OCI-LY3 (cell line): ENCODE measurements at regions not wholly inside any gene's neighbourhood (a gene's known extent, or its start where the extent isn't known, plus 50 kb on each side); places are given as distances from the start of the nearest gene placed in this dataset.

ENCODE experiments used
- H2AFZ ChIP-seq: fragments of 200-600, 300-600 bp; shearing (Covaris generic); 2 replicates; pipeline ENCODE4 v1.6.0; 2014; ENCODE audit warnings: antibody characterized with exemption, low read depth, low read length
- H3K27ac ChIP-seq: fragments of 200-600, 300-600 bp; sonication (generic); 2 replicates; pipeline ENCODE4 v1.5.1; 2014; ENCODE audit warnings: mild to moderate bottlenecking, low read length, moderate library complexity, mixed read lengths
- H3K27me3 ChIP-seq: fragments of 200-600, 300-600 bp; sonication (generic); 2 replicates; pipeline ENCODE4 v1.6.1; 2014; ENCODE audit warnings: low read depth, low read length, mixed read lengths
- H3K36me3 ChIP-seq: fragments of 200-600, 300-600 bp; sonication (generic); replicated peaks from 2 replicates; pipeline ENCODE3; 2014; ENCODE audit warnings: low read depth, low read length, mixed read lengths
- H3K4me1 ChIP-seq: fragments of 300-600, 200-600 bp; sonication (generic); 2 replicates; pipeline ENCODE4 v1.6.1; 2014; ENCODE audit warnings: low read length, mixed read lengths
- H3K4me2 ChIP-seq: fragments of 200-600, 300-600 bp; sonication (generic); 2 replicates; pipeline ENCODE4 v1.6.1; 2014; ENCODE audit warnings: low read length, mixed read lengths
- H3K4me3 ChIP-seq: fragments of 300-600, 200-600 bp; sonication (generic); 2 replicates; pipeline ENCODE4 v1.5.1; 2014; ENCODE audit warnings: antibody characterized with exemption, mild to moderate bottlenecking, low read length, moderate library complexity
- H3K79me2 ChIP-seq: fragments of 300-600, 200-600 bp; shearing (Covaris generic); 2 replicates; pipeline ENCODE4 v1.6.1; 2014; ENCODE audit warnings: mild to moderate bottlenecking, low read length, mixed read lengths
- H3K9ac ChIP-seq: fragments of 300-600, 200-600 bp; shearing (Covaris generic); 2 replicates; pipeline ENCODE4 v1.6.0; 2014; ENCODE audit warnings: mild to moderate bottlenecking, low read length, moderate library complexity
- H3K9me3 ChIP-seq: fragments of 200-600, 300-600 bp; shearing (Covaris generic); 2 replicates; pipeline ENCODE4 v1.6.1; 2014; ENCODE audit warnings: low read length, mixed read lengths; ENCODE audit not compliant: insufficient read depth
- H4K20me1 ChIP-seq: fragments of 200-600, 300-600 bp; sonication (generic); 2 replicates; pipeline ENCODE4 v1.6.1; 2016; ENCODE audit warnings: low read length, mixed read lengths; ENCODE audit not compliant: insufficient read depth
- CTCF ChIP-seq: fragments of 200-600, 300-600 bp; sonication (generic); IDR thresholded peaks from 2 replicates; pipeline ENCODE4 v1.5.1; 2014; ENCODE audit warnings: antibody characterized with exemption, low read length, low read depth
- EZH2phosphoT487 ChIP-seq: fragments of 200-600 bp; shearing (Covaris generic); IDR thresholded peaks from 2 replicates; pipeline ENCODE4 v1.6.1; 2018; ENCODE audit warnings: antibody characterized with exemption, mixed run types, low read depth

DNA sequence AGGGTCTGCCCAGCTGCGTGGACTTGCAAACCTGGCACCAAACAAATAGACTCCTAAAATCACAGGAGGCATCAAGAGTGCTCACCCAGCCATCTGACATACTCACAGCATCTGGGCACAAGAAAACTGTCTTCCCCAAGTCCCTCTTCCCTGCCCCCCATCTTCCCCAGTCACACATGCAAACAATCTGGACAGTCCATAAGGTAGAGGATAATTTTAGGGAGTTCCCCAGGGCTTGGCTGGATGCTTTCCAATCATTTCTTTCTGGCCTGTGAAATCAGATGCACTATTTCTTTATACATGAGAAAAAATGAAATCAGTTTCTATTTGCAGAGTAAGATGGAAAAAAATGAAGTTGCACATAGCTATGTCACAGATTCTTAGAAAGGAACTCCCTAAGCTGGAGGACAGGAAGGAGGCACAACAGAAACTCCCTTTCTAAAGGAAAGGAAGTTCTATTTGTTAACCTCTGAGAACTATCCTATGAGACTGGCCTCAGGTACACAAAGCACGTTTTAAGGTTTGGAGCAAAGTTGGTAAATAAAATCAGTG is 342.3 kb downstream of the HNRNPD start:
- no peak overlapping the region for H3K4me3 ChIP-seq
- H3K36me3 ChIP-seq = no peaks in the 10 kb centered on the region
- H3K9me3 ChIP-seq = no peaks in the 10 kb centered on the region
- TF ChIP-seq CTCF (no peak), EZH2phosphoT487 (no peak)
- no peak overlapping the region for H2AFZ ChIP-seq
- H3K79me2 ChIP-seq = no peaks in the 10 kb centered on the region
- H4K20me1 ChIP-seq = no peaks in the 10 kb centered on the region
- H3K9ac ChIP-seq = no peak overlapping the region
- peaks cover 17% of the 10 kb centered on the region; the same call in 1 of the 2 replicates for H3K27me3 ChIP-seq
- no peak overlapping the region for H3K4me2 ChIP-seq
- H3K4me1 ChIP-seq = no peaks in the 10 kb centered on the region
- no peak overlapping the region for H3K27ac ChIP-seq

GRCh38 chr4:82017680-82018079 is 356.1 kb downstream of the HNRNPD start:
- TF ChIP-seq CTCF (no peak), EZH2phosphoT487 (no peak)
- Histone ChIP-seq H3K27me3 (no peaks in the 10 kb centered on the region), H3K4me2 (no peak overlapping the region), H3K27ac (no peak overlapping the region), H3K36me3 (no peaks in the 10 kb centered on the region), H3K4me1 (no peaks in the 10 kb centered on the region), H3K9ac (no peak overlapping the region), H2AFZ (no peak overlapping the region), H3K4me3 (no peak overlapping the region), H4K20me1 (no peaks in the 10 kb centered on the region), H3K79me2 (no peaks in the 10 kb centered on the region), H3K9me3 (no peaks in the 10 kb centered on the region)

DNA sequence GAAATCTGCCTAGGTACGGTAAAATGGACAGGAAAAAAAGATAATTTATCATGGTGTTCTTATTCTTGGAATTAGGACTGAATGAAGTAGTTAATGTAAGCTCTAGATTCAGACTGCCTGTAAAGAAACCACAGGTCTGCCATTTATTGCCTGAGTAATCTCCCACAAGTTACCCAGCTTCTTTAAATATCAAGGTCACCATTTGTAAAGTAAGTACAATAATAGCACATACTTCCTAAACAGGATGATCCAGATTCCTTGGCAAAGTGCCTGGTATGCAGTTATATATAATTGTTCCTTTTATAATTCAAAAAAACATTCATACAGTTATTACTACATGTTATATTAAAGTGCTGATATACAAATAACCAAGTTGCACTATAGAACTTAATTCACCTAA is 368.6 kb downstream of the HNRNPD start:
- no peaks in the 10 kb centered on the region for H3K79me2 ChIP-seq
- no peaks in the 10 kb centered on the region for H4K20me1 ChIP-seq
- no peak for TF ChIP-seq EZH2phosphoT487
- TF ChIP-seq CTCF = no peak
- no peaks in the 10 kb centered on the region for H3K9me3 ChIP-seq
- no peak overlapping the region for H3K9ac ChIP-seq
- no peaks in the 10 kb centered on the region for H3K36me3 ChIP-seq
- peaks cover 8% of the 10 kb centered on the region; the same call in 1 of the 2 replicates for H3K27me3 ChIP-seq
- H3K4me2 ChIP-seq = no peak overlapping the region
- H2AFZ ChIP-seq = no peak overlapping the region
- no peaks in the 10 kb centered on the region for H3K4me1 ChIP-seq
- H3K27ac ChIP-seq = no peak overlapping the region
- no peak overlapping the region for H3K4me3 ChIP-seq

DNA sequence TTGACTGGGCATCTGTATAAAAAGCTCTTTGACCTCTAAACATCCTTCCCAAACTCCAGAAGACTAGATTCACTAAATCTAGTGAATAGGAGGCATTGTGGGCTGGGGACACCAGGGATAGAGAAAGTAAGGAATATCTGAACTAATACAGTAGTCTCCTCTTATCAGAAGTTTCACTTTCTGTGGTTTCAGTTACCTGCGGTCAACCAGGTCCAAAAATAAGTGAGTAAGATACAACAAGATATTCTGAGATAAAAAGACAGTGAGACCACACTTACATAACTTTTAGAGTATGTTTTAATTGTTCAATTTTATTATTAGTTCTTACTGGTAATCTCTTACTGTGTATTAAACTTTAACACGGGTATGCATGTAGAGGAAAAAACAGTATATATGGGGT is 376.5 kb downstream of the HNRNPD start:
- Histone ChIP-seq H3K27me3 (no peaks in the 10 kb centered on the region), H3K79me2 (no peaks in the 10 kb centered on the region), H3K9ac (no peak overlapping the region), H3K4me2 (no peak overlapping the region), H2AFZ (no peak overlapping the region), H3K36me3 (no peaks in the 10 kb centered on the region), H4K20me1 (no peaks in the 10 kb centered on the region), H3K4me1 (no peaks in the 10 kb centered on the region), H3K27ac (no peak overlapping the region), H3K9me3 (no peaks in the 10 kb centered on the region), H3K4me3 (no peak overlapping the region)
- TF ChIP-seq CTCF = no peak
- no peak for TF ChIP-seq EZH2phosphoT487
